Heart right ventricle (tissue), 16 donors: ENCODE measurements at regions not wholly inside any gene's neighbourhood (a gene's known extent, or its start where the extent isn't known, plus 50 kb on each side); places are given as distances from the start of the nearest gene placed in this dataset.

Experiments used
- ATAC-seq, 8 donors: fragments of 200-7000 bp; cut with Tn5 transposase; one replicate each; pipeline ENCODE4 v1.9.1; 2020; ENCODE audit warnings: mild to moderate bottlenecking in 8 of 8, moderate library complexity in 8 of 8, moderate number of reproducible peaks in 1 of 8
- DNase-seq, 2 donors: peaks; one replicate each; pipeline ENCODE4 v3.0.0-alpha.2; 2020
- H3K27ac ChIP-seq, 10 donors: fragments of 200-600 bp; sonication (generic) in 2 of 10; one replicate each; pipeline versions ENCODE4 v1.5.0 to v1.8.0; 2020 to 2022; ENCODE audit warnings: mild to moderate bottlenecking in 3 of 10
- H3K27me3 ChIP-seq, 7 donors: fragments of 200-600 bp; one replicate each; pipeline ENCODE4 v1.8.0; 2021 to 2022; ENCODE audit warnings: mild to moderate bottlenecking in 2 of 7
- H3K36me3 ChIP-seq, 9 donors: fragments of 200-600 bp; sonication (generic) in 1 of 9; one replicate each; pipeline versions ENCODE4 v1.5.0 to v1.8.0; 2020 to 2022; ENCODE audit warnings: mild to moderate bottlenecking in 2 of 9
- H3K4me1 ChIP-seq, 9 donors: fragments of 200-600 bp; sonication (generic) in 1 of 9; one replicate each; pipeline versions ENCODE4 v1.5.0 to v1.8.0; 2020 to 2022; ENCODE audit warnings: mild to moderate bottlenecking in 4 of 9
- H3K4me3 ChIP-seq, 10 donors: fragments of 200-600 bp; sonication (generic) in 2 of 10; one replicate each; pipeline versions ENCODE4 v1.5.0 to v1.8.0; 2020 to 2022; ENCODE audit warnings: mild to moderate bottlenecking in 7 of 10, moderate library complexity in 2 of 10
- H3K9me3 ChIP-seq, 11 donors: fragments of 200-600 bp in 10 of 11; sonication (generic) in 2 of 11; one replicate each; pipeline versions ENCODE4 v1.5.0 to v1.8.0; 2013 to 2022; ENCODE audit warnings: mild to moderate bottlenecking in 2 of 11, control low read depth in 1 of 11, moderate library complexity in 1 of 11
- WGBS, 2 donors: extraction: QIAGEN DNeasy Blood & Tissue Kit; methylation state at CpG; one replicate each; pipeline ENCODE4 v1.1.7; 2013; ENCODE audit warnings: inconsistent platforms in 1 of 2; 5-methylcytosine and 5-hydroxymethylcytosine counted together
- intact Hi-C, 10 donors: fragments of 100-400 bp; cut with DNase I; formaldehyde crosslinking; loops; one replicate each; pipeline versions ENCODE4 v1.11.1 to v1.14.2; 2022
- TF ChIP-seq, protein P1 (sequence below), 9 donors: fragments of 200-600 bp; sonication (generic) in 2 of 9; IDR thresholded peaks; one replicate each; pipeline versions ENCODE4 v1.5.0 to v1.8.0; 2021 to 2022; ENCODE audit warnings: antibody characterized with exemption in 9 of 9, mild to moderate bottlenecking in 5 of 9, moderate library complexity in 1 of 9
- donor health status: Arrhythmogenic right ventricular cardiomyopathy.
- donor health status: ischemic (EF 13 %, LVEDD 7.1; RV severe dilation, severe dysfunction).
- donor health status: healthy with polysubstance abuse.
- donor health status: DM: no; HTN: yes; CAD: no.
- donor health status: DM: no; HTN: no; CAD: no.
- donor health status: ischemic (EF 25% LVEDD 6.9; RV normal size, moderate dysfunction).
- donor health status: ischemic (EF 25% LVEDD 5.7; RV mildly dilated, moderate dysfunction).
- donor health status: healthy.
- donor health status: DM: yes; HTN: yes; CAD: no.
- donor health status: Ischemic cardiomyopathy.
- donor health status: ischemic (EF 35%, LVEDD 5.7; RV mildly dilated, moderate dysfunction).
- donor health status: nonischemic (EF 11% LVEDD 7.7; RV severe dilation, severe dysfunction).
- donor health status: DM: yes; HTN: yes; CAD: no.
- donor health status: PGD.
- donor health status: ischemic (EF 29% LVEDD 5.4; RV normal size, mild dysfunction).
- donor health status: nonischemic (EF 23%, LVEDD 6.1; RV moderate dilation, normal function).

DNA sequence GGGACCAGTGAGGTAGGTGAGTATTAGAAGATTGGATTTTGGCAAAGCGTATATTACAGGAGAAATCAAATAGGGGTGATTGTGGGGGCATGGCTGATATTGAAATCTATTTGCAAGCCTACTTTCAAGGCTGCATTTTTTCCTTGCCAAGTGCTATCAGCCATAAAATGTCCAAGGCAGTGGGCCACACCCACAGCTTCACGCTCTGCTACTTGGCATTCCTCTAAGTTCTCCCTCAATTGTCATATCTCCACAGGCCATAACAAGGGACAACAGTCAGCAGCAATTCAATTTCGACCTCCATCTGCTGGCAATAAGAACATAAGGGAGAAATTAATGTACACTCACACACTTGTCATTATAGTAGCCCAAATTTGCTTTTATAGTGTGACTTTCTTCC is 667.1 kb upstream of the PKN2 start:
- no peak overlapping the region for H3K4me3 ChIP-seq
- no peaks in the 10 kb centered on the region for H3K36me3 ChIP-seq
- DNase-seq (no peak), ATAC-seq (no peak)
- TF ChIP-seq, protein P1, sequence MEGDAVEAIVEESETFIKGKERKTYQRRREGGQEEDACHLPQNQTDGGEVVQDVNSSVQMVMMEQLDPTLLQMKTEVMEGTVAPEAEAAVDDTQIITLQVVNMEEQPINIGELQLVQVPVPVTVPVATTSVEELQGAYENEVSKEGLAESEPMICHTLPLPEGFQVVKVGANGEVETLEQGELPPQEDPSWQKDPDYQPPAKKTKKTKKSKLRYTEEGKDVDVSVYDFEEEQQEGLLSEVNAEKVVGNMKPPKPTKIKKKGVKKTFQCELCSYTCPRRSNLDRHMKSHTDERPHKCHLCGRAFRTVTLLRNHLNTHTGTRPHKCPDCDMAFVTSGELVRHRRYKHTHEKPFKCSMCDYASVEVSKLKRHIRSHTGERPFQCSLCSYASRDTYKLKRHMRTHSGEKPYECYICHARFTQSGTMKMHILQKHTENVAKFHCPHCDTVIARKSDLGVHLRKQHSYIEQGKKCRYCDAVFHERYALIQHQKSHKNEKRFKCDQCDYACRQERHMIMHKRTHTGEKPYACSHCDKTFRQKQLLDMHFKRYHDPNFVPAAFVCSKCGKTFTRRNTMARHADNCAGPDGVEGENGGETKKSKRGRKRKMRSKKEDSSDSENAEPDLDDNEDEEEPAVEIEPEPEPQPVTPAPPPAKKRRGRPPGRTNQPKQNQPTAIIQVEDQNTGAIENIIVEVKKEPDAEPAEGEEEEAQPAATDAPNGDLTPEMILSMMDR (IDR thresholded peaks at IDR 0.05) = no peak
- no peaks in the 10 kb centered on the region for H3K9me3 ChIP-seq
- 47 to 57% methylated on average over 3 of the region's 3 CpGs for WGBS, 2 donors
- intact Hi-C loops = no loop called here
- no peak overlapping the region for H3K27ac ChIP-seq
- no peaks in the 10 kb centered on the region for H3K27me3 ChIP-seq
- no peaks in the 10 kb centered on the region for H3K4me1 ChIP-seq

DNA sequence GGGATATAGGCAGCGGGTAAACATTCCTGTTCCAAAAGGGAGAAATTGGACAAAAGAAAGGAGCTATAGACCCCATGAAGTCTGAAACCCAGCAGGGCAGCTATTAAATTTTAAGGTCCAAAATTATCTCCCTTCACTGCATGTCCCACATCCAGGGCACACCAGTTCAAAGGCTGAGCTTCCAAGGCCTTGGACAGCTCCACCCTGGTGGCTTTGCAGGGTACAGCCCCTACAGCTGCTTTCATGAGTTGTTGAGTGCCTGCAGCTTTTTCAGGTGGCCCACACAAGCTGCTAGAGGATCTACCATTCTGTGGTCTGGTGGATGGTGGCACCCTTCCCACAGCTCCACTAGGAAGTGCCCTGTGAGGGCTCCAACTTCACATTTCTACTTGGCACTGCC is 662.5 kb upstream of the PKN2 start:
- TF ChIP-seq, protein P1 (IDR thresholded peaks at IDR 0.05) = no peak
- intact Hi-C loops = no loop called here
- Histone ChIP-seq H3K4me1 (no peaks in the 10 kb centered on the region), H3K27ac (no peak overlapping the region), H3K27me3 (no peaks in the 10 kb centered on the region), H3K36me3 (no peaks in the 10 kb centered on the region), H3K4me3 (no peak overlapping the region), H3K9me3 (no peaks in the 10 kb centered on the region)
- no peak for DNase-seq
- ATAC-seq = no peak
- 0 to 98% methylated on average over 1 of the region's 1 CpG for WGBS, 2 donors

DNA sequence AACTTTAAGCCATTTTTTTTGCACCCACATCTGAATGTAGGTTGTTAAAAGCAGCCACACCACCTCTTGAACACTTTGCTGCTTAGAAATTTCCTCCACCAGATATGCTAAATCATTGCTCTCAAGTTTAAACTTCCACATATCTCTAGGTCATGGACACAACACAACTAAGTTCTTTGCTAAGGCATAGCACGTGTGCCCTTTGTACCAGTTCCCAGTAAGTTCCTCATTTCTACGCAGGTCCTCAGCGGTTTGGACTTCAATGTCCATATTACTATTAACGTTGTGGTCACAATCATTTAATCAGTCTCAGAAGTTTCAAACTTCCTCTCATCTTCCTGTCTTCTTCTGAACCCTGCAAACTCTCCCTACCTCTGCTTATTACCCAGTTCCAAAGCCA is 661.6 kb upstream of the PKN2 start:
- no peaks in the 10 kb centered on the region for H3K27me3 ChIP-seq
- DNase-seq (no peak), ATAC-seq (no peak)
- no peaks in the 10 kb centered on the region for H3K36me3 ChIP-seq
- TF ChIP-seq, protein P1 (IDR thresholded peaks at IDR 0.05) = no peak
- no peaks in the 10 kb centered on the region for H3K4me1 ChIP-seq
- no peaks in the 10 kb centered on the region for H3K9me3 ChIP-seq
- H3K4me3 ChIP-seq = no peak overlapping the region
- 76 to 83% methylated on average over 4 of the region's 4 CpGs for WGBS, 2 donors
- intact Hi-C loops = no loop called here
- H3K27ac ChIP-seq = no peak overlapping the region

DNA sequence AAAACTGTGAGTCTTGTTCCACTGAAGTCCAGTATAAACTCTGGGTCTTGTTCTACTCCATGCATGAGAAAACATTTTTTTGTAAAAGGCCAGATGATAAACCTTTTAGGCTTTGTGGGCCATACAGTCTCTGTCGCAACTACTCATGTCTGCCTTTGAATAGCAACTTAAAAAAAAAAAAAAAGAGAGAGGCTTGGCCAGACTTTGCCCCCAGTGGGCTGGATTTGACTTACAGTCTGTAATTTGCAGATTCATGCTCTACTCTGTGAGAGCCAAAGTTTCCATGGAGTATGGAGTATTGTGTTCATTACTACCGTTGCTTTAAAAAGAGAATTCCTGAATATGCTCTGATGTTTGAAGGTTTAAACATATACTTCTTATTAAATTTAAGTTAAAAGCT is 654.9 kb upstream of the PKN2 start:
- ATAC-seq = peak in 5 of 8 donors; percentile 48 to 80 (median 73)
- 69 to 72% methylated on average over 2 of the region's 2 CpGs for WGBS, 2 donors
- intact Hi-C loops = no loop called here

More for the DNA sequence above, 654.9 kb upstream of the PKN2 start:
- Histone ChIP-seq H3K4me1 (no peaks in the 10 kb centered on the region), H3K27me3 (no peaks in the 10 kb centered on the region), H3K9me3 (no peaks in the 10 kb centered on the region), H3K36me3 (no peaks in the 10 kb centered on the region), H3K4me3 (no peak overlapping the region), H3K27ac (no peak overlapping the region)
- TF ChIP-seq, protein P1 (IDR thresholded peaks at IDR 0.05) = peak in 2 of 9 donors; percentile 14 to 19
- DNase-seq = no peak
